Upper lobe of left lung (tissue), 4 donors: ENCODE measurements at regions not wholly inside any gene's neighbourhood (a gene's known extent, or its start where the extent isn't known, plus 50 kb on each side); places are given as distances from the start of the nearest gene placed in this dataset.

Experiments
- POLR2AphosphoS5 ChIP-seq, 2 donors: sonication (generic); formaldehyde crosslinking; IDR thresholded peaks; one replicate each; pipeline ENCODE4 v1.5.1; 2017; ENCODE audit warnings: antibody characterized with exemption in 2 of 2
- TF ChIP-seq, protein P1 (sequence below), 6 experiments: fragments of 450-650 bp in 4 of 6; fragments of 200-600 bp in 2 of 6; sonication (generic) in 2 of 6; IDR thresholded peaks; one replicate each; pipeline ENCODE4 v1.5.1; 2016 to 2019; ENCODE audit warnings: antibody characterized with exemption in 6 of 6

DNA sequence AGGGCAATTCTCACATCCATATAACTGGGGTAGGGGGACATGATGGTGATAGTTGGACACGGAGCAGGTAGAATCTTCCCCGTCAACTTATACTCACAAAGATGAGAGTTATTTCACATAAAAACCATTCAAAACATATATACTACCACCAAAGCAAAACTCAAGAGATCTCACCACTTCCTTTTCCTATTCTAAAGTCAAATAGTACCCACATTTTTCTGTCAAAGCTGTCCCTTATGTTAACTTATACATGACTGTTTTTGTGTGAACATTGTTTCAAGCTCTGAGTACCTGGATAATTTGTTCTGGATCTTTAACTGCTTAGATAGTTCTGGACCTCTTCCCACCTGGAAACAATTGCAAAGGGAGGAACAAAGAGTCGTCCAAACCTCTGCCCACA is 95.5 kb upstream of the MAN2A1 start:
- no peak for TF ChIP-seq POLR2AphosphoS5 (IDR thresholded peaks at IDR 0.05)
- TF ChIP-seq, protein P1, sequence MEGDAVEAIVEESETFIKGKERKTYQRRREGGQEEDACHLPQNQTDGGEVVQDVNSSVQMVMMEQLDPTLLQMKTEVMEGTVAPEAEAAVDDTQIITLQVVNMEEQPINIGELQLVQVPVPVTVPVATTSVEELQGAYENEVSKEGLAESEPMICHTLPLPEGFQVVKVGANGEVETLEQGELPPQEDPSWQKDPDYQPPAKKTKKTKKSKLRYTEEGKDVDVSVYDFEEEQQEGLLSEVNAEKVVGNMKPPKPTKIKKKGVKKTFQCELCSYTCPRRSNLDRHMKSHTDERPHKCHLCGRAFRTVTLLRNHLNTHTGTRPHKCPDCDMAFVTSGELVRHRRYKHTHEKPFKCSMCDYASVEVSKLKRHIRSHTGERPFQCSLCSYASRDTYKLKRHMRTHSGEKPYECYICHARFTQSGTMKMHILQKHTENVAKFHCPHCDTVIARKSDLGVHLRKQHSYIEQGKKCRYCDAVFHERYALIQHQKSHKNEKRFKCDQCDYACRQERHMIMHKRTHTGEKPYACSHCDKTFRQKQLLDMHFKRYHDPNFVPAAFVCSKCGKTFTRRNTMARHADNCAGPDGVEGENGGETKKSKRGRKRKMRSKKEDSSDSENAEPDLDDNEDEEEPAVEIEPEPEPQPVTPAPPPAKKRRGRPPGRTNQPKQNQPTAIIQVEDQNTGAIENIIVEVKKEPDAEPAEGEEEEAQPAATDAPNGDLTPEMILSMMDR (IDR thresholded peaks at IDR 0.05): no peak
